ENCODE measurements at regions not wholly inside any gene's neighbourhood (a gene's known extent, or its start where the extent isn't known, plus 50 kb on each side); places are given as distances from the start of the nearest gene placed in this dataset.

- Histone ChIP-seq H3K4me1 (no peaks in the 10 kb centered on the region), H3K27ac (no peak overlapping the region), H3K4me3 (no peak overlapping the region), H3K9me3 (no peaks in the 10 kb centered on the region), H3K36me3 (no peaks in the 10 kb centered on the region), H3K27me3 (no peaks in the 10 kb centered on the region)
- TF ChIP-seq POLR2A (IDR thresholded peaks at IDR 0.05) (no peak), CTCF (IDR thresholded peaks at IDR 0.05) (no peak)
- no peak for DNase-seq
Measured at GRCh38 chr1:199955235-199955634, 72.3 kb upstream of the NR5A2 start.

GRCh38 chr1:199956005-199956404 is 71.5 kb upstream of the NR5A2 start:
- Histone ChIP-seq H3K4me1 (no peaks in the 10 kb centered on the region), H3K27me3 (no peaks in the 10 kb centered on the region)
- no peak for DNase-seq

DNA sequence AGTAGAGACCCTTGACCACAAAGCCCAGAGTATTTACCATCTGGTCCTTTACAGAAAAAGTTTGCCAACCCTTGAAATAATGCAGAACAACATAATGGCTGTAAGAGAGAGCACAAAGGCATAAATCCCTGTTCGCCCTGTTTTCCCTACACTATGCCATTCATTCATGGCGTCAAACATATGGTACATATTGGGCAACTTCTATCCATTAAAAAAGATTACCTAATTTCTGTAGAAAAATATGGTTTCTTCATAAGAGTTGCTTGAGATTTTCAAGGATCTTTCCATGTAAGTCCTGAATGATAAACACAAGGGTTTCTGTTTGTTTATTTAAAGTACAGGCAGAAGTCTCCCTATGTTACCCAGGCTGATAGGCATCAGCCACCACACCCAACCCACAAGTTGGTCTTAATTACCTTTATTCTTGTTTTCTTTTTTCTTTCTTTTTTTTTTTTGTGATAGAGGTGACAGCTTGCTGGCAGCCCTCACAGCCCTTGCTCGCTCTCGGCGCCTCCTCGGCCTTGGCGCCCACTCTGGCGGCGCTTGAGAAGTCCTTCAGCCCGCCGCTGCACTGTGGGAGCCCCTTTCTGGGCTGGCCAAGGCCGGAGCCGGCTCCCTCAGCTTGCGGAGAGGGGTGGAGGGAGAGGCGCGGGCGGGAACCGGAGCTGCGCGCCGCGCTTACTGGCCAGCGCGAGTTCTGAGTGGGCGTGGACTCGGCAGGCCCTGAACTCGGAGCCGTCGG is 68.3 kb upstream of the NR5A2 start:
- TF ChIP-seq CTCF (IDR thresholded peaks at IDR 0.05) (no peak), POLR2A (IDR thresholded peaks at IDR 0.05) (no peak)
- Histone ChIP-seq H3K27me3 (no peaks in the 10 kb centered on the region), H3K27ac (no peak overlapping the region), H3K9me3 (no peaks in the 10 kb centered on the region), H3K4me3 (no peak overlapping the region), H3K4me1 (no peaks in the 10 kb centered on the region), H3K36me3 (no peaks in the 10 kb centered on the region)
- no peak for DNase-seq

More at GRCh38 chr1:199956005-199956404, 71.5 kb upstream of the NR5A2 start:
- TF ChIP-seq CTCF (IDR thresholded peaks at IDR 0.05) (peak in 1 of 6 experiments; percentile 11), POLR2A (IDR thresholded peaks at IDR 0.05) (no peak)
- H3K9me3 ChIP-seq: no peaks in the 10 kb centered on the region
- no peak overlapping the region for H3K4me3 ChIP-seq
- H3K27ac ChIP-seq: no peak overlapping the region
- H3K36me3 ChIP-seq: no peaks in the 10 kb centered on the region

DNA sequence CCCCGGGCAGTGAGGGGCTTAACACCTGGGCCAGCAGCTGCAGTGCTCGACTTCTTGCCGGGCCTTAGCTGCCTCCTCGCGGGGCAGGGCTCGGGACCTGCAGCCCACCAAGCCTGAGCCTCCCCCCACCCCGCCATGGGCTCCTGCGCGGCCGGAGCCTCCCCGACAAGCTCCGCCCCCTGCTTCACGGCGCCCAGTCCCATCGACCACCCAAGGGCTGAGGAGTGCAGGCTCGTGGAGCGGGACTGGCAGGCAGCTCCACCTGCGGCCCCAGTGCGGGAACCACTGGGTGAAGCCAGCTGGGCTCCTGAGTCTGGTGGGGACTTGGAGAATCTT is 67.8 kb upstream of the NR5A2 start:
- Histone ChIP-seq H3K27me3 (no peaks in the 10 kb centered on the region), H3K4me3 (no peak overlapping the region), H3K27ac (no peak overlapping the region), H3K4me1 (no peaks in the 10 kb centered on the region), H3K36me3 (no peaks in the 10 kb centered on the region), H3K9me3 (no peaks in the 10 kb centered on the region)
- DNase-seq: no peak
- TF ChIP-seq POLR2A (IDR thresholded peaks at IDR 0.05) (no peak), CTCF (IDR thresholded peaks at IDR 0.05) (no peak)

DNA sequence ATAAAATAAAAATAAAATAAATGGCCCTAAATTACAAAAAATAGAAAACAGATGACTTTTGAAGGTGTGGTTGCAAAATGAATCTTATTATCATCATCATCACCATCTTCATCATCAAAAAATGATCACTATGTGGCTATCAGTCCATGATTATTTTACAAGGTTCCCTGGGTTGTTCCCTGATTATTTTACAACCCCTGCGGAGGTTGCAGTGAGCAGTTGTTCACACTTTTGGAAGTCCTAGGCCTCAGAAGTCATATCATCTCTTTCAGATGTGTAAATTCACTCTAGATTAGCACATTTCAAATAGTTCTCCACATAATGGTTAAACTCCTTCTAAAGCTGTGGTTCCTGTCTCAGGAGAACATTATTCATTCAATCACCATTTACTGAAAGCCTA is 57.4 kb upstream of the NR5A2 start:
- no peak for DNase-seq
- H3K9me3 ChIP-seq: no peaks in the 10 kb centered on the region
- no peak for TF ChIP-seq CTCF (IDR thresholded peaks at IDR 0.05)
- no peak for TF ChIP-seq POLR2A (IDR thresholded peaks at IDR 0.05)
- no peaks in the 10 kb centered on the region for H3K36me3 ChIP-seq
- no peaks in the 10 kb centered on the region for H3K27me3 ChIP-seq
- H3K4me3 ChIP-seq: no peak overlapping the region
- no peak overlapping the region for H3K27ac ChIP-seq
- H3K4me1 ChIP-seq: no peaks in the 10 kb centered on the region

Data from Peyer's patch (tissue), 4 donors.